GM23338 (cell line): ENCODE measurements at regions not wholly inside any gene's neighbourhood (a gene's known extent, or its start where the extent isn't known, plus 50 kb on each side); places are given as distances from the start of the nearest gene placed in this dataset.

Experiments used
- ATAC-seq: fragments of 200-7000 bp; cut with Tn5 transposase; 3 replicates; pipeline ENCODE4 v1.9.1; 2020
- DNase-seq: peaks from one replicate; pipeline ENCODE4 v3.0.0-alpha.2; 2015; ENCODE audit warnings: low spot score
- H2AFZ ChIP-seq: fragments of 200-600 bp; sonication (generic); 2 replicates; pipeline ENCODE4 v1.8.0; 2016; ENCODE audit warnings: antibody characterized with exemption, mild to moderate bottlenecking, moderate library complexity
- H3F3A ChIP-seq: fragments of 200-600 bp; sonication (generic); replicated peaks from 2 replicates; pipeline ENCODE4 v1.8.0; 2017; ENCODE audit warnings: antibody characterized with exemption, mixed run types, low read depth
- H3K27ac ChIP-seq: fragments of 200-600 bp; sonication (generic); 2 replicates; pipeline ENCODE4 v1.6.1; 2016; ENCODE audit warnings: low read depth
- H3K27me3 ChIP-seq: fragments of 200-600 bp; sonication (generic); 2 replicates; pipeline ENCODE4 v1.8.0; 2016; ENCODE audit warnings: mild to moderate bottlenecking, mixed run types, moderate library complexity; ENCODE audit not compliant: insufficient read depth
- H3K36me3 ChIP-seq: fragments of 200-600 bp; sonication (generic); 2 replicates; pipeline ENCODE4 v1.8.0; 2016; ENCODE audit warnings: mild to moderate bottlenecking; ENCODE audit not compliant: insufficient read depth
- H3K4me1 ChIP-seq: fragments of 200-600 bp; sonication (generic); 2 replicates; pipeline ENCODE4 v1.8.0; 2016; ENCODE audit warnings: mild to moderate bottlenecking, moderate library complexity; ENCODE audit not compliant: insufficient read depth
- H3K4me2 ChIP-seq: fragments of 200-600 bp; sonication (generic); 2 replicates; pipeline ENCODE4 v1.7.1; 2017; ENCODE audit warnings: mixed run types
- H3K4me3 ChIP-seq: fragments of 200-600 bp; sonication (generic); 2 replicates; pipeline ENCODE4 v1.6.1; 2016; ENCODE audit warnings: mixed run types
- H3K79me2 ChIP-seq: fragments of 200-600 bp; sonication (generic); replicated peaks from 2 replicates; pipeline ENCODE4 v1.8.0; 2017; ENCODE audit warnings: mild to moderate bottlenecking; ENCODE audit not compliant: insufficient read depth
- H3K9me2 ChIP-seq: fragments of 200-600 bp; sonication (generic); 2 replicates; pipeline ENCODE4 v1.8.0; 2017; ENCODE audit not compliant: insufficient read depth
- H4K20me1 ChIP-seq: fragments of 200-600 bp; sonication (generic); replicated peaks from 2 replicates; pipeline ENCODE4 v1.8.0; 2017; ENCODE audit warnings: mild to moderate bottlenecking; ENCODE audit not compliant: insufficient read depth
- H3K27ac Mint-ChIP-seq: 2 replicates; pipeline ENCODE4 v1.8.0; 2020; ENCODE audit warnings: inconsistent platforms, mild to moderate bottlenecking, moderate library complexity, mixed read lengths
- H3K27me3 Mint-ChIP-seq: 3 replicates; pipeline ENCODE4 v1.8.0; 2022; ENCODE audit warnings: low read depth, mild to moderate bottlenecking, moderate library complexity, mixed read lengths, inconsistent platforms; ENCODE audit not compliant: insufficient read depth, poor library complexity
- H3K36me3 Mint-ChIP-seq: 3 replicates; pipeline ENCODE4 v1.8.0; 2021; ENCODE audit warnings: low read depth, mild to moderate bottlenecking, inconsistent platforms, moderate library complexity, mixed read lengths
- H3K4me1 Mint-ChIP-seq: 3 replicates; pipeline ENCODE4 v1.8.0; 2020; ENCODE audit warnings: mild to moderate bottlenecking, inconsistent platforms, mixed read lengths
- H3K4me3 Mint-ChIP-seq: 3 replicates; pipeline ENCODE4 v1.8.0; 2021; ENCODE audit warnings: moderate library complexity, mild to moderate bottlenecking, inconsistent platforms, mixed read lengths
- H3K9me3 Mint-ChIP-seq: 3 replicates; pipeline ENCODE4 v1.8.0; 2020; ENCODE audit warnings: moderate library complexity, mild to moderate bottlenecking, inconsistent platforms, mixed read lengths
- CREB1 ChIP-seq: fragments of 250-450 bp; sonication (Bioruptor Pico); IDR thresholded peaks from 2 replicates; pipeline ENCODE4 v1.5.0; 2020; ENCODE audit warnings: low read depth, mild to moderate bottlenecking, moderate library complexity
- EZH2 ChIP-seq: fragments of 200-600 bp; sonication (generic); IDR thresholded peaks from one replicate; pipeline ENCODE4 v1.8.0; 2017; ENCODE audit warnings: antibody characterized with exemption, mild to moderate bottlenecking, low read depth; ENCODE audit not compliant: unreplicated experiment
- JUNB ChIP-seq: IDR thresholded peaks from one replicate; pipeline ENCODE4 v1.6.1; 2016; ENCODE audit warnings: antibody characterized with exemption; ENCODE audit not compliant: unreplicated experiment
- NANOG ChIP-seq: IDR thresholded peaks from 2 replicates; pipeline ENCODE4 v1.6.1; 2016; ENCODE audit warnings: antibody characterized with exemption, borderline replicate concordance
- POLR2AphosphoS5 ChIP-seq: IDR thresholded peaks from 2 replicates; pipeline ENCODE4 v1.6.1; 2016; ENCODE audit warnings: antibody characterized with exemption, low read depth
- STAT1 ChIP-seq: IDR thresholded peaks from one replicate; pipeline ENCODE4 v1.6.1; 2016; ENCODE audit warnings: antibody characterized with exemption; ENCODE audit not compliant: unreplicated experiment
- ZNF114 ChIP-seq: fragments of 250-450 bp; sonication (Bioruptor Pico); IDR thresholded peaks from 2 replicates; pipeline ENCODE4 v1.5.0; 2020; ENCODE audit warnings: mild to moderate bottlenecking, moderate library complexity
- ZNF331 ChIP-seq: fragments of 250-450 bp; sonication (Bioruptor Pico); IDR thresholded peaks from 2 replicates; pipeline ENCODE4 v1.5.0; 2020; ENCODE audit warnings: low read depth, mild to moderate bottlenecking, moderate library complexity
- ZNF462 ChIP-seq: fragments of 250-450 bp; sonication (Bioruptor Pico); IDR thresholded peaks from 2 replicates; pipeline ENCODE4 v1.5.0; 2020; ENCODE audit warnings: mild to moderate bottlenecking, moderate library complexity
- TF ChIP-seq, protein P1 (sequence below): IDR thresholded peaks from 2 replicates; pipeline ENCODE4 v1.6.1; 2016; ENCODE audit warnings: antibody characterized with exemption
- TF ChIP-seq, protein P2 (sequence below), 2 experiments: fragments of 200-600 bp in 1 of 2; sonication (generic) in 1 of 2; conservative IDR thresholded peaks; 2 replicates each; pipeline versions ENCODE4 v1.5.1 to v1.6.1; 2016 to 2017; ENCODE audit warnings: antibody characterized with exemption in 2 of 2, low read depth in 2 of 2, mild to moderate bottlenecking in 2 of 2, moderate library complexity in 1 of 2

DNA sequence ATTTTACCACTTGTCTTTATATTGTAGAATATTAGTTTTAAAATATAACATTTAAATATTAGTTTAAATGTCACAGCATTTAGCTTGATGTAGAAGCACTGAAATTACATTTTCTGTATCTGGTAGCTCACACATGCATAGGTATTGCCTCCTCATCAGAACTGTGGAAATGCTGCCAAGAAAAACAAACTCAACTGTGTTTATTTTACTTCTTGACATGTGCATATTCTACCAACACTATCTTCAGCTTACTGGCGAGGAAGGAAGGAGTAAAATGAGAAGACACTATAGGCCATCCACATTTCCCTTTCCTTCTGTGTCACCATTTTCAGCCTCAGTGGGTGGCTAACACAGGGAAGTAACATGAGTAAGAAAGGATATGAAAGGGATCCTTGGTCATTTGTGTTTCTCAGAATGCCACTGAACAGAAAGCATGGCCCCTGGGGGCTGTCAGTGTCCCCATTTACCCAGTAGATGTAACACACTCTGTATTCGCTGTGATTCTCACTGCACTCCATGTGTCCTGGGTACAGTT lies 81.0 kb upstream of the HTR4 start:
- Mint-ChIP-seq H3K4me1 (peaks cover 9% of the 10 kb centered on the region), H3K4me3 (no peak overlapping the region), H3K27ac (no peak overlapping the region), H3K27me3 (peaks cover 8% of the 10 kb centered on the region), H3K36me3 (no peaks in the 10 kb centered on the region), H3K9me3 (no peaks in the 10 kb centered on the region)
- Histone ChIP-seq H3K36me3 (no peaks in the 10 kb centered on the region), H3K27ac (no peak overlapping the region), H3K79me2 (no peaks in the 10 kb centered on the region), H3K4me1 (no peaks in the 10 kb centered on the region; the same call in 1 of the 2 replicates), H3K4me2 (no peak overlapping the region), H3K9me2 (no peaks in the 10 kb centered on the region), H3K4me3 (no peak overlapping the region), H4K20me1 (no peaks in the 10 kb centered on the region), H3F3A (no peaks in the 10 kb centered on the region), H3K27me3 (no peaks in the 10 kb centered on the region), H2AFZ (no peak overlapping the region)
- ATAC-seq (no peak), DNase-seq (no peak)
- TF ChIP-seq CREB1 (CRISPR knock-in tag) (no peak), ZNF114 (CRISPR knock-in tag) (no peak), STAT1 (no peak), NANOG (no peak), POLR2AphosphoS5 (no peak), ZNF331 (CRISPR knock-in tag) (no peak)

- Mint-ChIP-seq H3K27ac (no peak overlapping the region), H3K36me3 (no peaks in the 10 kb centered on the region), H3K4me3 (no peak overlapping the region), H3K27me3 (peaks cover 6% of the 10 kb centered on the region), H3K4me1 (peaks cover 4% of the 10 kb centered on the region), H3K9me3 (no peaks in the 10 kb centered on the region)
- DNase-seq (no peak), ATAC-seq (no peak)
- no peaks in the 10 kb centered on the region for H3F3A ChIP-seq
- H3K27me3 ChIP-seq = no peaks in the 10 kb centered on the region
- H3K9me2 ChIP-seq = no peaks in the 10 kb centered on the region
- no peaks in the 10 kb centered on the region for H3K36me3 ChIP-seq
- no peaks in the 10 kb centered on the region for H3K79me2 ChIP-seq
- H3K4me2 ChIP-seq = no peak overlapping the region
- no peak overlapping the region for H3K27ac ChIP-seq
- H4K20me1 ChIP-seq = no peaks in the 10 kb centered on the region
- peak overlapping the region; percentile 45; the same call in 1 of the 2 replicates for H2AFZ ChIP-seq
- H3K4me1 ChIP-seq = no peaks in the 10 kb centered on the region
- no peak overlapping the region for H3K4me3 ChIP-seq
- TF ChIP-seq POLR2AphosphoS5 (no peak), ZNF462 (CRISPR knock-in tag) (no peak), NANOG (no peak), CREB1 (CRISPR knock-in tag) (no peak), EZH2 (no peak), ZNF331 (CRISPR knock-in tag) (no peak), STAT1 (no peak), ZNF114 (CRISPR knock-in tag) (no peak), JUNB (no peak)
- TF ChIP-seq, protein P1, sequence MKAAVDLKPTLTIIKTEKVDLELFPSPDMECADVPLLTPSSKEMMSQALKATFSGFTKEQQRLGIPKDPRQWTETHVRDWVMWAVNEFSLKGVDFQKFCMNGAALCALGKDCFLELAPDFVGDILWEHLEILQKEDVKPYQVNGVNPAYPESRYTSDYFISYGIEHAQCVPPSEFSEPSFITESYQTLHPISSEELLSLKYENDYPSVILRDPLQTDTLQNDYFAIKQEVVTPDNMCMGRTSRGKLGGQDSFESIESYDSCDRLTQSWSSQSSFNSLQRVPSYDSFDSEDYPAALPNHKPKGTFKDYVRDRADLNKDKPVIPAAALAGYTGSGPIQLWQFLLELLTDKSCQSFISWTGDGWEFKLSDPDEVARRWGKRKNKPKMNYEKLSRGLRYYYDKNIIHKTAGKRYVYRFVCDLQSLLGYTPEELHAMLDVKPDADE = no peak
- TF ChIP-seq, protein P2, sequence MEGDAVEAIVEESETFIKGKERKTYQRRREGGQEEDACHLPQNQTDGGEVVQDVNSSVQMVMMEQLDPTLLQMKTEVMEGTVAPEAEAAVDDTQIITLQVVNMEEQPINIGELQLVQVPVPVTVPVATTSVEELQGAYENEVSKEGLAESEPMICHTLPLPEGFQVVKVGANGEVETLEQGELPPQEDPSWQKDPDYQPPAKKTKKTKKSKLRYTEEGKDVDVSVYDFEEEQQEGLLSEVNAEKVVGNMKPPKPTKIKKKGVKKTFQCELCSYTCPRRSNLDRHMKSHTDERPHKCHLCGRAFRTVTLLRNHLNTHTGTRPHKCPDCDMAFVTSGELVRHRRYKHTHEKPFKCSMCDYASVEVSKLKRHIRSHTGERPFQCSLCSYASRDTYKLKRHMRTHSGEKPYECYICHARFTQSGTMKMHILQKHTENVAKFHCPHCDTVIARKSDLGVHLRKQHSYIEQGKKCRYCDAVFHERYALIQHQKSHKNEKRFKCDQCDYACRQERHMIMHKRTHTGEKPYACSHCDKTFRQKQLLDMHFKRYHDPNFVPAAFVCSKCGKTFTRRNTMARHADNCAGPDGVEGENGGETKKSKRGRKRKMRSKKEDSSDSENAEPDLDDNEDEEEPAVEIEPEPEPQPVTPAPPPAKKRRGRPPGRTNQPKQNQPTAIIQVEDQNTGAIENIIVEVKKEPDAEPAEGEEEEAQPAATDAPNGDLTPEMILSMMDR (conservative IDR thresholded peaks at IDR 0.05; ENCODE audit: low read depth in 2 of 2) = no peak
Observed at GRCh38 chr5:148739023-148739422, 84.7 kb upstream of the HTR4 start.
